Skeletal muscle cell (primary cell): ENCODE measurements at regions not wholly inside any gene's neighbourhood (a gene's known extent, or its start where the extent isn't known, plus 50 kb on each side); places are given as distances from the start of the nearest gene placed in this dataset.

Source experiments
- DNase-seq: peaks from one replicate; pipeline ENCODE4 v3.0.0-alpha.2; 2010; ENCODE audit warnings: low read depth
- H3K4me3 ChIP-seq: 2 replicates; pipeline ENCODE4 v1.5.1; 2011; ENCODE audit warnings: low read depth, mild to moderate bottlenecking, control low read depth, low read length, moderate library complexity

- H3K4me3 ChIP-seq, result no peak overlapping the region
- DNase-seq, result no peak
Observed at GRCh38 chr2:88831792-88832248, 140.3 kb downstream of the RPIA start.

GRCh38 chr2:88832311-88832991 lies 141.0 kb downstream of the RPIA start:
- no peak for DNase-seq
- no peak overlapping the region for H3K4me3 ChIP-seq

GRCh38 chr2:88832992-88833389 lies 141.5 kb downstream of the RPIA start:
- no peak for DNase-seq
- no peak overlapping the region for H3K4me3 ChIP-seq

GRCh38 chr2:88834376-88834775 lies 142.9 kb downstream of the RPIA start:
- no peak for DNase-seq
- H3K4me3 ChIP-seq, result no peak overlapping the region

GRCh38 chr2:88834866-88835265 lies 143.4 kb downstream of the RPIA start:
- DNase-seq, result no peak
- H3K4me3 ChIP-seq, result no peak overlapping the region

- H3K4me3 ChIP-seq, result no peak overlapping the region
- no peak for DNase-seq
Observed at GRCh38 chr2:88835726-88836125, 144.3 kb downstream of the RPIA start.

- no peak for DNase-seq
- no peak overlapping the region for H3K4me3 ChIP-seq
Observed at GRCh38 chr2:88836351-88836750, 144.9 kb downstream of the RPIA start.

GRCh38 chr2:88837511-88838160 lies 146.2 kb downstream of the RPIA start:
- H3K4me3 ChIP-seq, result no peak overlapping the region
- DNase-seq, result no peak

- no peak for DNase-seq
- no peak overlapping the region for H3K4me3 ChIP-seq
Observed at GRCh38 chr2:88838165-88838635, 146.7 kb downstream of the RPIA start.

GRCh38 chr2:88841224-88841929 lies 149.9 kb downstream of the RPIA start:
- no peak for DNase-seq
- H3K4me3 ChIP-seq, result no peak overlapping the region

GRCh38 chr2:88842656-88843460 lies 151.4 kb downstream of the RPIA start:
- DNase-seq, result no peak
- H3K4me3 ChIP-seq, result no peak overlapping the region

- no peak overlapping the region for H3K4me3 ChIP-seq
Observed at GRCh38 chr2:88843651-88844050, 152.2 kb downstream of the RPIA start.

GRCh38 chr2:88844960-88845359 lies 153.5 kb downstream of the RPIA start:
- no peak for DNase-seq

More at GRCh38 chr2:88843651-88844050, 152.2 kb downstream of the RPIA start:
- DNase-seq, result no peak

GRCh38 chr2:88845772-88846661 lies 154.5 kb downstream of the RPIA start:
- no peak for DNase-seq
- H3K4me3 ChIP-seq, result no peak overlapping the region

More at GRCh38 chr2:88844960-88845359, 153.5 kb downstream of the RPIA start:
- no peak overlapping the region for H3K4me3 ChIP-seq

- no peak for DNase-seq
- H3K4me3 ChIP-seq, result no peak overlapping the region
Observed at GRCh38 chr2:88852753-88853402, 161.4 kb downstream of the RPIA start.

GRCh38 chr2:88853403-88853790 lies 161.9 kb downstream of the RPIA start:
- no peak for DNase-seq
- H3K4me3 ChIP-seq, result no peak overlapping the region

GRCh38 chr2:88854528-88854927 lies 163.1 kb downstream of the RPIA start:
- no peak overlapping the region for H3K4me3 ChIP-seq
- no peak for DNase-seq
